HCT116 (cell line): ENCODE measurements at regions not wholly inside any gene's neighbourhood (a gene's known extent, or its start where the extent isn't known, plus 50 kb on each side); places are given as distances from the start of the nearest gene placed in this dataset.
"Not testable (repeated sequence)": the region's sequence is repeated elsewhere in the genome, so short reads cannot be mapped to it uniquely, and the experiment has no call there.

Source experiments
- EZH2 ChIP-seq: fragments of 200-600 bp; sonication (generic); IDR thresholded peaks from 2 replicates; pipeline ENCODE4 v1.6.1; 2017; ENCODE audit warnings: antibody characterized with exemption, mixed run types
- POLR2A ChIP-seq: IDR thresholded peaks from 2 replicates; pipeline ENCODE4 v1.7.0; 2011; ENCODE audit warnings: borderline replicate concordance; ENCODE audit not compliant: insufficient read depth, insufficient read length; ENCODE audit errors: extremely low read depth
- RAD21 ChIP-seq: IDR thresholded peaks from 2 replicates; pipeline ENCODE4 v1.6.1; 2012; ENCODE audit warnings: low read depth, mild to moderate bottlenecking
- TCF7L2 ChIP-seq: IDR thresholded peaks from 2 replicates; pipeline ENCODE4 v1.7.0; 2011; ENCODE audit warnings: borderline replicate concordance, inconsistent platforms; ENCODE audit not compliant: insufficient read depth, insufficient read length; ENCODE audit errors: extremely low read depth
- TF ChIP-seq, protein P1 (sequence below), 3 experiments: fragments of 200-600 bp in 1 of 3; sonication (generic) in 1 of 3; IDR thresholded peaks in 2 of 3; conservative IDR thresholded peaks in 1 of 3; 2 replicates each; pipeline ENCODE4 v1.5.1; 2012 to 2017; ENCODE audit warnings: low read depth in 2 of 3, low read length in 2 of 3, antibody characterized with exemption in 1 of 3, borderline replicate concordance in 1 of 3, control low read depth in 1 of 3, mild to moderate bottlenecking in 1 of 3, mixed read lengths in 1 of 3, mixed run types in 1 of 3, moderate library complexity in 1 of 3; ENCODE audit not compliant: insufficient read depth in 1 of 3

- TF ChIP-seq, protein P1, sequence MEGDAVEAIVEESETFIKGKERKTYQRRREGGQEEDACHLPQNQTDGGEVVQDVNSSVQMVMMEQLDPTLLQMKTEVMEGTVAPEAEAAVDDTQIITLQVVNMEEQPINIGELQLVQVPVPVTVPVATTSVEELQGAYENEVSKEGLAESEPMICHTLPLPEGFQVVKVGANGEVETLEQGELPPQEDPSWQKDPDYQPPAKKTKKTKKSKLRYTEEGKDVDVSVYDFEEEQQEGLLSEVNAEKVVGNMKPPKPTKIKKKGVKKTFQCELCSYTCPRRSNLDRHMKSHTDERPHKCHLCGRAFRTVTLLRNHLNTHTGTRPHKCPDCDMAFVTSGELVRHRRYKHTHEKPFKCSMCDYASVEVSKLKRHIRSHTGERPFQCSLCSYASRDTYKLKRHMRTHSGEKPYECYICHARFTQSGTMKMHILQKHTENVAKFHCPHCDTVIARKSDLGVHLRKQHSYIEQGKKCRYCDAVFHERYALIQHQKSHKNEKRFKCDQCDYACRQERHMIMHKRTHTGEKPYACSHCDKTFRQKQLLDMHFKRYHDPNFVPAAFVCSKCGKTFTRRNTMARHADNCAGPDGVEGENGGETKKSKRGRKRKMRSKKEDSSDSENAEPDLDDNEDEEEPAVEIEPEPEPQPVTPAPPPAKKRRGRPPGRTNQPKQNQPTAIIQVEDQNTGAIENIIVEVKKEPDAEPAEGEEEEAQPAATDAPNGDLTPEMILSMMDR (IDR thresholded peaks at IDR 0.05 in 2 of 3, conservative IDR thresholded peaks at IDR 0.05 in 1 of 3; ENCODE audit: borderline replicate concordance in 1 of 3, insufficient read depth in 1 of 3, low read depth in 2 of 3, low read length in 2 of 3): not testable (repeated sequence)
- not testable (repeated sequence) for TF ChIP-seq RAD21, POLR2A, TCF7L2, EZH2
Observed at GRCh38 chr1:83214317-83214716, 784.6 kb downstream of the TTLL7 start.
